GM21360 (cell line): ENCODE measurements at regions not wholly inside any gene's neighbourhood (a gene's known extent, or its start where the extent isn't known, plus 50 kb on each side); places are given as distances from the start of the nearest gene placed in this dataset.
"Not testable (repeated sequence)": the region's sequence is repeated elsewhere in the genome, so short reads cannot be mapped to it uniquely, and the experiment has no call there.

Experiments used
- ATAC-seq: cut with Tn5 transposase; IDR thresholded peaks from one replicate; pipeline ENCODE4 v1.9.1; 2021; ENCODE audit warnings: mild to moderate bottlenecking, moderate library complexity; ENCODE audit not compliant: unreplicated experiment

- not testable (repeated sequence) for ATAC-seq
Measured at GRCh38 chr6:44017307-44017706, 109.9 kb downstream of the MRPL14 start.

- no peak for ATAC-seq
Measured at GRCh38 chr6:44016131-44016870, 111.0 kb downstream of the MRPL14 start.

- no peak for ATAC-seq
Measured at GRCh38 chr6:44012078-44012493, 115.2 kb downstream of the MRPL14 start.

GRCh38 chr6:44011350-44011920 is 115.8 kb downstream of the MRPL14 start:
- no peak for ATAC-seq

- ATAC-seq, result no peak
Measured at GRCh38 chr6:44010411-44011349, 116.6 kb downstream of the MRPL14 start.

- ATAC-seq, result no peak
Measured at GRCh38 chr6:44009425-44010321, 117.6 kb downstream of the MRPL14 start.

GRCh38 chr6:44008821-44009370 is 118.4 kb downstream of the MRPL14 start:
- no peak for ATAC-seq

- no peak for ATAC-seq
Measured at GRCh38 chr6:44007818-44008621, 119.2 kb downstream of the MRPL14 start.

- ATAC-seq, result no peak
Measured at GRCh38 chr6:44006872-44007303, 120.4 kb downstream of the MRPL14 start.

GRCh38 chr6:44006123-44006871 is 121.0 kb downstream of the MRPL14 start:
- ATAC-seq, result no peak

- ATAC-seq, result no peak
Measured at GRCh38 chr6:44005507-44005903, 121.7 kb downstream of the MRPL14 start.

- no peak for ATAC-seq
Measured at GRCh38 chr6:44004625-44005506, 122.4 kb downstream of the MRPL14 start.

- ATAC-seq, result no peak
Measured at GRCh38 chr6:44004136-44004535, 123.1 kb downstream of the MRPL14 start.

GRCh38 chr6:44003345-44004061 is 123.7 kb downstream of the MRPL14 start:
- no peak for ATAC-seq

GRCh38 chr6:44002593-44003344 is 124.5 kb downstream of the MRPL14 start:
- ATAC-seq, result no peak

GRCh38 chr6:44002067-44002592 is 125.1 kb downstream of the MRPL14 start:
- ATAC-seq, result no peak
